GM10248 (cell line): ENCODE measurements at regions not wholly inside any gene's neighbourhood (a gene's known extent, or its start where the extent isn't known, plus 50 kb on each side); places are given as distances from the start of the nearest gene placed in this dataset.

Experiments used
- CTCF ChIA-PET: fragments of 300-600 bp; sonication (Branson Sonifier 250); formaldehyde crosslinking; extraction: SDS; loops from one replicate; lab custom pipeline; 2021; ENCODE audit warnings: antibody characterized with exemption; lab: Yijun Ruan, JAX
- POLR2A ChIA-PET: fragments of 350-650 bp; sonication (Branson Sonifier 250); formaldehyde crosslinking; extraction: SDS; loops from one replicate; lab custom pipeline; 2020; ENCODE audit warnings: antibody characterized with exemption; lab: Yijun Ruan, JAX
- DNase-seq: peaks from one replicate; pipeline ENCODE4 v3.0.0; 2012; ENCODE audit errors: extremely low spot score
- TF ChIP-seq, protein P1 (sequence below): IDR thresholded peaks from 2 replicates; pipeline ENCODE4 v1.5.1; 2012; ENCODE audit warnings: mild to moderate bottlenecking, low read depth; ENCODE audit errors: extremely low read depth, missing control alignments, control extremely low read depth

DNA sequence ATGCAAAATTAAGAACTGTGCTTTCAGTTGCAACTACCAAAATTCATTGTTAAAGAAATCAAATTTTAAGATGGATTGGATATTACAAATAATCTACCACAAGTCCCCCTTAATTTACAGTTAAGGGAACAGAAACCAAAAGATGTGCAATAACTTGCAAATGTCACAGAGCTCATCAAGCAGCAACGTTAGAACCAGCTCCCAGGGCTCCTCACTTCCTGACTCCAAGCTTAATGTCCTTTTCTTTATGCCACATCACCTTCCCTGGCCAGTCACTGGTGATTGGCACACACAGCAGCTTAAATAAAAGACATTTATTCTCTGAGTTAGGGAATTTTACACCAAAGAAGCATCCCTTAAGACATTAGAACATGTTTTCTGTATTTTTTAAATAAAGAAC, 159.7 kb downstream of the RSL24D1 start:
- POLR2A ChIA-PET: no interaction called here
- DNase-seq: no peak
- CTCF ChIA-PET: interaction anchor here (1.0 kb wide), 1 partner anchor 8 kb away, joined by 4 read pairs; no protein-coding TSS in a partner anchor
- TF ChIP-seq, protein P1, sequence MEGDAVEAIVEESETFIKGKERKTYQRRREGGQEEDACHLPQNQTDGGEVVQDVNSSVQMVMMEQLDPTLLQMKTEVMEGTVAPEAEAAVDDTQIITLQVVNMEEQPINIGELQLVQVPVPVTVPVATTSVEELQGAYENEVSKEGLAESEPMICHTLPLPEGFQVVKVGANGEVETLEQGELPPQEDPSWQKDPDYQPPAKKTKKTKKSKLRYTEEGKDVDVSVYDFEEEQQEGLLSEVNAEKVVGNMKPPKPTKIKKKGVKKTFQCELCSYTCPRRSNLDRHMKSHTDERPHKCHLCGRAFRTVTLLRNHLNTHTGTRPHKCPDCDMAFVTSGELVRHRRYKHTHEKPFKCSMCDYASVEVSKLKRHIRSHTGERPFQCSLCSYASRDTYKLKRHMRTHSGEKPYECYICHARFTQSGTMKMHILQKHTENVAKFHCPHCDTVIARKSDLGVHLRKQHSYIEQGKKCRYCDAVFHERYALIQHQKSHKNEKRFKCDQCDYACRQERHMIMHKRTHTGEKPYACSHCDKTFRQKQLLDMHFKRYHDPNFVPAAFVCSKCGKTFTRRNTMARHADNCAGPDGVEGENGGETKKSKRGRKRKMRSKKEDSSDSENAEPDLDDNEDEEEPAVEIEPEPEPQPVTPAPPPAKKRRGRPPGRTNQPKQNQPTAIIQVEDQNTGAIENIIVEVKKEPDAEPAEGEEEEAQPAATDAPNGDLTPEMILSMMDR: no peak

DNA sequence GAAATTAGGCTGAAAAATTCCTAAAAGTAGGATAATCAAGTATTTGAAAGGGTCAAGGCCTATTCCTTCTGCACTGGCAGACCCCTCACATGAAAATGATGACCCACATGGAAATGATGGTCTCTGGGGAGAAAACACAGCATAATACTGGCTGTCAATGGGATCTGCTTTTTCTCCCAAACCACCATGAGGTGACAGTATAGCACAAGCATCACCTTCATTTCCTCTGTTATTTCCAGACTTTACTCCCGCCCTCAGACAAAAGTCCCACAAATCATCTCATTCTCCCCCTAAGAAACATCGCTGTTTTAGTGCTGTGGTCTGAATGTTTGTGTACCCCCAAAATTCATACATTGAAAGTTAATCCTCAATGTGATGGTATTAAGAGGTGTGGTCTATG, 161.0 kb downstream of the RSL24D1 start:
- DNase-seq: no peak
- POLR2A ChIA-PET: no interaction called here
- CTCF ChIA-PET: no interaction called here
- TF ChIP-seq, protein P1: no peak

DNA sequence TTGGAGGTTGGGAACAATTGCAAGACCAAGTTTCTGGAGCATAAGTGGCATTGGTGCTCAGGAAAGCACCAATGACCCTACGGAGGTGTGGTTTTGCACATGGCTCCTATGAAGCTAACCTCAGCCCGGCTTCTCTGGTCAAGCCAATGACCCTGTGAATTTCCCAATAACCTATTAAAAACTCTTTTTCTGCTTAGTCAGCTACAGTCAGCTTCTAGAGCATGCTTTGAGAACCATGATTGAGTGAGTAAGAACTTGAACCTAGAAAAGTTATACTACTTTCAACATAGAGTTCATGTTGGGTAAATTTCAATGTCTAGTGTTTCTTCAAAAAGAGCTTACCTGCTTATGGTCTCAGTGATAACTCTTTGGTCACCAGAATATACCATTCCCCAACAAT, 163.2 kb downstream of the RSL24D1 start:
- no peak for DNase-seq
- ChIA-PET POLR2A (no interaction called here), CTCF (interaction anchor here (1.1 kb wide), 1 partner anchor 8 kb away, joined by 3 read pairs; no protein-coding TSS in a partner anchor)
- TF ChIP-seq, protein P1: no peak

DNA sequence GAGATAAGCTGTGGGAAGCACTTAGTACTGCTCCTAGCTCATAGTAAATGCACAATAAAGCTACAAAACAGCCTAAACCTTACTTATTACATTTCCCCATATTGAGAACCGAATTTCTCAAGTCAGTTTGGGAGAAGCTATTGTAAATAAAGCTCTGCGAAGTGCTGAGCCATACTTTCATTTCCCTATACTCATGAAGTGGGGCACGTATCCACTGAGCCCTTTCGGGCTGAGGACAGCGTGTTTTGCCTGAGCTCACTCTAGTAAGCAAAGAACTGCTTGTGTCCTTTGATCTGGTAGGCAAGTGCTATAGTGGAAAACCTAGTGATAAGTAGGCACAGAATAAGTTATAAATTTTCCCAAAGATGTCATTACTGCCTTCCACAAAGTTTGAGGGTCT, 165.0 kb downstream of the RSL24D1 start:
- ChIA-PET POLR2A (no interaction called here), CTCF (interaction anchor here (1.3 to 1.5 kb wide), 2 partner anchors 10 to 12 kb away, joined by 3 to 5 read pairs; no protein-coding TSS in a partner anchor)
- TF ChIP-seq, protein P1: no peak
- DNase-seq: no peak

DNA sequence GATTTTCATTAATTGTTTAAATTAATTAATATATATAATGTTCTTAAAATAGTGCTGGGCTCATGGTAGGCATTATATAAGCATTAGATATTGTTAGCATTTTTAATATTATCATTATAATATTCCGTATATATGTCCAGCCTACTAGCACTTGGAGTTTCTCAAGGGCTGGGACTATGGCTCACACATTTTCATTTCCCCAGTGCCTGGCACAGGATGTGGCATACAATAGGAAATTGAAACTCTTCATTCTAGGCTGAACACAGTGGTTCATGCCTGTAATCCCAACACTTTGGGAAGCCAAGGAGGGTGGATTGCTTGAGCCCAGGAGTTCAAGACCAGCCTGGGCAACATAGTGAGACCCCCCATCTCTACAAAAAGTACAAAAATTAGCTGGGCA, 170.4 kb downstream of the RSL24D1 start:
- POLR2A ChIA-PET: no interaction called here
- CTCF ChIA-PET: interaction anchor here (1.3 kb wide), 1 partner anchor 12 kb away, joined by 4 read pairs; no protein-coding TSS in a partner anchor
- TF ChIP-seq, protein P1: no peak
- no peak for DNase-seq

DNA sequence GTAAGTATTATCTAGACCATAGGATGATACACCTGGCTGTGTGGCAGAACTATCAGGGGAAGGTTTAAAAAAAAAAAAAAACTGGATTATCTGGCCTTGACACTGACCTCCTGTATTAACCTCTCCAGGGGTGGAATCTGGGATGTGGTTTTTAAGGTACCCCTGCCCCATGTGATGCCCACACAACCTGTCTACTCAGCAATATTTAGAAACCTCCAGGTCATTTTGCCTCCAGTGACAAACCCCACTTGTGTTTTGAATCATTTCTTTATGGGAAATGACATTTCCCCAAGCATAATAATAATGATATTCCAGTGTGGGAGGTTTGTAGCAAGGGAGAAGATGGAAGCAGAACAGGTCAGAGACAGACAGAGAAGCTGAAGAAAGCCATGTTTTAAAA, 179.1 kb downstream of the RSL24D1 start:
- ChIA-PET POLR2A (no interaction called here), CTCF (no interaction called here)
- no peak for DNase-seq
- TF ChIP-seq, protein P1: no peak

DNA sequence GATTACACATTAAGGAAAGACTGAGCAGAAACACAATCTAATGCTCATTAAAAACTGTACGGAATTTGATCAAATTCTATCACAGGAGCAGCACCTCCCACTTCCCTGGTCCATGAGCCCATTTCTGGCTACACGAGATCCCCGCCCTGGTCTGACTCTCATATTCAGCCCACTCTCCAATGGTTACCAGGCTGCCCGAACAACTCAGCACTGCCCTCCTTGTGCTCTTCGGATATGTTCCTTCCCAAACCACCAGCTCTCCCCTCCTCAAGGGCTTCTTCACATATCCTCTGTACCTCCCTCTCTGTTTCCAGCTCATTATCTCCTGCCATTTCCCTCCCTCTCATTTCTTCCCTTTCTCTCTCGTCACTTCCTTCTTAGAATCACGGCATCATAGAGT, 180.5 kb downstream of the RSL24D1 start:
- TF ChIP-seq, protein P1: no peak
- ChIA-PET CTCF (interaction anchor here (1.0 kb wide), 1 partner anchor 23 kb away, joined by 3 read pairs; no protein-coding TSS in a partner anchor), POLR2A (no interaction called here)
- DNase-seq: no peak
